HCT116 (cell line): ENCODE measurements at regions not wholly inside any gene's neighbourhood (a gene's known extent, or its start where the extent isn't known, plus 50 kb on each side); places are given as distances from the start of the nearest gene placed in this dataset.
A peak's percentile ranks its signal among the peaks of the same experiment; 100 is the strongest.

Experiments used
- ATAC-seq: fragments of 200-7000 bp; cut with Tn5 transposase; 2 replicates; pipeline ENCODE4 v1.9.1; 2020; ENCODE audit warnings: mild to moderate bottlenecking, moderate library complexity
- BruUV-seq: library from RNA; stranded (reverse); fragments of 400-500 nt; replicated peaks from 2 replicates; lab custom pipeline; 2021; lab: Mats Ljungman, UMichigan
- CTCF ChIA-PET: fragments of 300-600 bp; sonication (Branson Sonifier 250); formaldehyde crosslinking; loops from one replicate; lab custom pipeline; 2021; ENCODE audit warnings: antibody characterized with exemption; lab: Charles Lee
- POLR2A ChIA-PET: fragments of 300-600, 350-600 bp; sonication (Branson Sonifier 250); formaldehyde crosslinking; loops from one replicate; lab custom pipeline; 2021; ENCODE audit warnings: antibody characterized with exemption; lab: Charles Lee
- RAD21 ChIA-PET, 2 experiments: fragments of 300-600 bp; sonication (Branson Sonifier 250); formaldehyde crosslinking; loops; one replicate each; lab custom pipeline; 2023; ENCODE audit warnings: low total read pairs in 2 of 2; ENCODE audit not compliant: uncharacterized antibody in 2 of 2, unreplicated experiment in 2 of 2, low non-redundant PET in 1 of 2; lab: Charles Lee
- DNase-seq: peaks from one replicate; pipeline ENCODE4 v3.0.0-alpha.2; 2010; ENCODE audit warnings: low read depth, low spot score
- H2AFZ ChIP-seq: fragments of 200-600 bp; shearing (Covaris generic), sonication (generic); 2 replicates; pipeline ENCODE4 v1.6.1; 2017; ENCODE audit warnings: low read depth, mixed run types, mixed read lengths, antibody characterized with exemption, low read length; ENCODE audit not compliant: poor library complexity, severe bottlenecking
- H3K27ac ChIP-seq: 2 replicates; pipeline ENCODE4 v1.5.1; 2012; ENCODE audit warnings: low read depth, low read length
- H3K27me3 ChIP-seq: fragments of 200-600 bp; sonication (generic); 2 replicates; pipeline ENCODE4 v1.6.1; 2016; ENCODE audit warnings: mixed run types, low read length, mixed read lengths; ENCODE audit not compliant: insufficient read depth
- H3K36me3 ChIP-seq, 2 experiments: fragments of 200-500 bp in 1 of 2; fragments of 200-600 bp in 1 of 2; sonication (Bioruptor generic) in 1 of 2; sonication (generic) in 1 of 2; 2 replicates each; pipeline versions ENCODE4 v1.5.1 to v1.6.1; 2014 to 2016; ENCODE audit warnings: low read length in 2 of 2, inconsistent platforms in 1 of 2, mixed read lengths in 1 of 2, mixed run types in 1 of 2; ENCODE audit not compliant: insufficient read depth in 2 of 2, control insufficient read depth in 1 of 2
- H3K4me1 ChIP-seq, 2 experiments: fragments of 200-600 bp in 1 of 2; sonication (generic) in 1 of 2; 2 replicates each; pipeline versions ENCODE4 v1.5.1 to v1.6.1; 2012 to 2017; ENCODE audit warnings: low read length in 2 of 2, inconsistent platforms in 1 of 2, mild to moderate bottlenecking in 1 of 2, mixed read lengths in 1 of 2, mixed run types in 1 of 2, moderate library complexity in 1 of 2; ENCODE audit not compliant: insufficient read depth in 2 of 2, control insufficient read depth in 1 of 2
- H3K4me2 ChIP-seq: fragments of 200-600 bp; sonication (generic); 2 replicates; pipeline ENCODE4 v1.6.1; 2017; ENCODE audit warnings: mixed run types, low read length, mixed read lengths
- H3K4me3 ChIP-seq, 2 experiments: fragments of 200-600 bp in 1 of 2; sonication (generic) in 1 of 2; replicated peaks in 1 of 2; 2 replicates each; pipeline ENCODE4 v1.5.1; 2011 to 2016; ENCODE audit warnings: low read length in 2 of 2, control low read depth in 1 of 2, low read depth in 1 of 2, mild to moderate bottlenecking in 1 of 2, mixed read lengths in 1 of 2, mixed run types in 1 of 2
- H3K79me2 ChIP-seq: fragments of 200-600 bp; sonication (generic); 2 replicates; pipeline ENCODE4 v1.6.1; 2017; ENCODE audit warnings: mild to moderate bottlenecking, mixed run types, low read length, moderate library complexity, mixed read lengths; ENCODE audit not compliant: insufficient read depth
- H3K9ac ChIP-seq: fragments of 200-600 bp; sonication (generic); 2 replicates; pipeline ENCODE4 v1.6.1; 2016; ENCODE audit warnings: low read length, mixed read lengths
- H3K9me2 ChIP-seq: fragments of 200-600 bp; sonication (generic), shearing (Covaris generic); 2 replicates; pipeline ENCODE4 v1.6.1; 2017; ENCODE audit warnings: mixed run types, mild to moderate bottlenecking, moderate library complexity; ENCODE audit not compliant: insufficient read depth
- H3K9me3 ChIP-seq, 2 experiments: fragments of 200-500 bp in 1 of 2; fragments of 200-600 bp in 1 of 2; sonication (Bioruptor generic) in 1 of 2; sonication (generic) in 1 of 2; 2 replicates each; pipeline ENCODE4 v1.6.1; 2014 to 2017; ENCODE audit warnings: low read length in 2 of 2, mixed read lengths in 2 of 2, inconsistent platforms in 1 of 2, low read depth in 1 of 2, mild to moderate bottlenecking in 1 of 2, mixed run types in 1 of 2, moderate library complexity in 1 of 2; ENCODE audit not compliant: control insufficient read depth in 1 of 2, insufficient read depth in 1 of 2
- H4K20me1 ChIP-seq: fragments of 200-600 bp; sonication (generic), shearing (Covaris generic); 2 replicates; pipeline ENCODE4 v1.6.1; 2017; ENCODE audit warnings: mixed run types, mild to moderate bottlenecking, moderate library complexity; ENCODE audit not compliant: insufficient read depth
- EGR1 ChIP-seq: IDR thresholded peaks from 2 replicates; pipeline ENCODE4 v1.6.1; 2012; ENCODE audit warnings: low read depth
- JUND ChIP-seq: IDR thresholded peaks from 2 replicates; pipeline ENCODE4 v1.6.1; 2012
- POLR2AphosphoS5 ChIP-seq: IDR thresholded peaks from 2 replicates; pipeline ENCODE4 v1.6.1; 2011; ENCODE audit warnings: mild to moderate bottlenecking, low read depth, low read length, moderate library complexity
- SRF ChIP-seq: IDR thresholded peaks from 2 replicates; pipeline ENCODE4 v1.6.1; 2012; ENCODE audit warnings: low read depth
- YY1 ChIP-seq: IDR thresholded peaks from 2 replicates; pipeline ENCODE4 v1.6.1; 2011; ENCODE audit warnings: low read length, low read depth, moderate library complexity, mild to moderate bottlenecking; ENCODE audit not compliant: insufficient replicate concordance; ENCODE audit errors: extremely low read depth
- ZFX ChIP-seq: fragments of 450-650 bp; IDR thresholded peaks from 2 replicates; pipeline ENCODE4 v1.6.1; 2017
- intact Hi-C: fragments of 100-400 bp; cut with micrococcal nuclease; formaldehyde crosslinking; loops from 2 replicates; pipeline ENCODE4 v1.10.0; 2022
- TF ChIP-seq, protein P1 (sequence below): IDR thresholded peaks from 2 replicates; pipeline ENCODE4 v1.6.1; 2012
- TF ChIP-seq, protein P2 (sequence below), 3 experiments: fragments of 200-600 bp in 1 of 3; sonication (generic) in 1 of 3; IDR thresholded peaks in 2 of 3; conservative IDR thresholded peaks in 1 of 3; 2 replicates each; pipeline ENCODE4 v1.5.1; 2012 to 2017; ENCODE audit warnings: low read depth in 2 of 3, low read length in 2 of 3, antibody characterized with exemption in 1 of 3, borderline replicate concordance in 1 of 3, control low read depth in 1 of 3, mild to moderate bottlenecking in 1 of 3, mixed read lengths in 1 of 3, mixed run types in 1 of 3, moderate library complexity in 1 of 3; ENCODE audit not compliant: insufficient read depth in 1 of 3
- TF ChIP-seq, protein P3 (sequence below): IDR thresholded peaks from 2 replicates; pipeline ENCODE4 v1.6.1; 2012; ENCODE audit warnings: low read depth

- Histone ChIP-seq H3K4me2 (peak overlapping the region; percentile 15; the same call in 1 of the 2 replicates), H3K4me3 (no peak overlapping the region), H4K20me1 (no peaks in the 10 kb centered on the region), H3K36me3 (no peaks in the 10 kb centered on the region), H3K27me3 (no peaks in the 10 kb centered on the region), H3K9me2 (no peaks in the 10 kb centered on the region), H3K4me1 (peaks cover 0 to 5% of the 10 kb centered on the region in 2 experiments; a peak in 1 of 4 replicates), H3K27ac (no peak overlapping the region)
- POLR2A ChIA-PET = no interaction called here
- intact Hi-C loops = no loop called here
- BruUV-seq = no TSS peak
- no peak for ATAC-seq
- CTCF ChIA-PET = interaction anchor here (1.2 kb wide), 1 partner anchor 55 kb away, joined by 3 read pairs; no protein-coding TSS in a partner anchor
- TF ChIP-seq, protein P1, sequence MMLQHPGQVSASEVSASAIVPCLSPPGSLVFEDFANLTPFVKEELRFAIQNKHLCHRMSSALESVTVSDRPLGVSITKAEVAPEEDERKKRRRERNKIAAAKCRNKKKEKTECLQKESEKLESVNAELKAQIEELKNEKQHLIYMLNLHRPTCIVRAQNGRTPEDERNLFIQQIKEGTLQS = no peak
- TF ChIP-seq YY1 (no peak), POLR2AphosphoS5 (no peak), JUND (no peak), SRF (no peak), EGR1 (no peak), ZFX (no peak)
- TF ChIP-seq, protein P2, sequence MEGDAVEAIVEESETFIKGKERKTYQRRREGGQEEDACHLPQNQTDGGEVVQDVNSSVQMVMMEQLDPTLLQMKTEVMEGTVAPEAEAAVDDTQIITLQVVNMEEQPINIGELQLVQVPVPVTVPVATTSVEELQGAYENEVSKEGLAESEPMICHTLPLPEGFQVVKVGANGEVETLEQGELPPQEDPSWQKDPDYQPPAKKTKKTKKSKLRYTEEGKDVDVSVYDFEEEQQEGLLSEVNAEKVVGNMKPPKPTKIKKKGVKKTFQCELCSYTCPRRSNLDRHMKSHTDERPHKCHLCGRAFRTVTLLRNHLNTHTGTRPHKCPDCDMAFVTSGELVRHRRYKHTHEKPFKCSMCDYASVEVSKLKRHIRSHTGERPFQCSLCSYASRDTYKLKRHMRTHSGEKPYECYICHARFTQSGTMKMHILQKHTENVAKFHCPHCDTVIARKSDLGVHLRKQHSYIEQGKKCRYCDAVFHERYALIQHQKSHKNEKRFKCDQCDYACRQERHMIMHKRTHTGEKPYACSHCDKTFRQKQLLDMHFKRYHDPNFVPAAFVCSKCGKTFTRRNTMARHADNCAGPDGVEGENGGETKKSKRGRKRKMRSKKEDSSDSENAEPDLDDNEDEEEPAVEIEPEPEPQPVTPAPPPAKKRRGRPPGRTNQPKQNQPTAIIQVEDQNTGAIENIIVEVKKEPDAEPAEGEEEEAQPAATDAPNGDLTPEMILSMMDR (IDR thresholded peaks at IDR 0.05 in 2 of 3, conservative IDR thresholded peaks at IDR 0.05 in 1 of 3; ENCODE audit: borderline replicate concordance in 1 of 3, insufficient read depth in 1 of 3, low read depth in 2 of 3, low read length in 2 of 3) = no peak
- TF ChIP-seq, protein P3, sequence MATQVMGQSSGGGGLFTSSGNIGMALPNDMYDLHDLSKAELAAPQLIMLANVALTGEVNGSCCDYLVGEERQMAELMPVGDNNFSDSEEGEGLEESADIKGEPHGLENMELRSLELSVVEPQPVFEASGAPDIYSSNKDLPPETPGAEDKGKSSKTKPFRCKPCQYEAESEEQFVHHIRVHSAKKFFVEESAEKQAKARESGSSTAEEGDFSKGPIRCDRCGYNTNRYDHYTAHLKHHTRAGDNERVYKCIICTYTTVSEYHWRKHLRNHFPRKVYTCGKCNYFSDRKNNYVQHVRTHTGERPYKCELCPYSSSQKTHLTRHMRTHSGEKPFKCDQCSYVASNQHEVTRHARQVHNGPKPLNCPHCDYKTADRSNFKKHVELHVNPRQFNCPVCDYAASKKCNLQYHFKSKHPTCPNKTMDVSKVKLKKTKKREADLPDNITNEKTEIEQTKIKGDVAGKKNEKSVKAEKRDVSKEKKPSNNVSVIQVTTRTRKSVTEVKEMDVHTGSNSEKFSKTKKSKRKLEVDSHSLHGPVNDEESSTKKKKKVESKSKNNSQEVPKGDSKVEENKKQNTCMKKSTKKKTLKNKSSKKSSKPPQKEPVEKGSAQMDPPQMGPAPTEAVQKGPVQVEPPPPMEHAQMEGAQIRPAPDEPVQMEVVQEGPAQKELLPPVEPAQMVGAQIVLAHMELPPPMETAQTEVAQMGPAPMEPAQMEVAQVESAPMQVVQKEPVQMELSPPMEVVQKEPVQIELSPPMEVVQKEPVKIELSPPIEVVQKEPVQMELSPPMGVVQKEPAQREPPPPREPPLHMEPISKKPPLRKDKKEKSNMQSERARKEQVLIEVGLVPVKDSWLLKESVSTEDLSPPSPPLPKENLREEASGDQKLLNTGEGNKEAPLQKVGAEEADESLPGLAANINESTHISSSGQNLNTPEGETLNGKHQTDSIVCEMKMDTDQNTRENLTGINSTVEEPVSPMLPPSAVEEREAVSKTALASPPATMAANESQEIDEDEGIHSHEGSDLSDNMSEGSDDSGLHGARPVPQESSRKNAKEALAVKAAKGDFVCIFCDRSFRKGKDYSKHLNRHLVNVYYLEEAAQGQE = no peak
- TF ChIP-seq, all 23 proteins: peak for 0
- no peak for DNase-seq
- Histone ChIP-seq H3K9me3 (no peaks in the 10 kb centered on the region), H3K9ac (no peak overlapping the region), H3K79me2 (no peaks in the 10 kb centered on the region), H2AFZ (peak overlapping the region; percentile 99)
- RAD21 ChIA-PET = no interaction called here
These were observed 134.1 kb downstream of the ELOVL4 start for GRCh38 chr6:79813143-79813850.
